IPS-NIHi7 (cell line): ENCODE measurements at regions not wholly inside any gene's neighbourhood (a gene's known extent, or its start where the extent isn't known, plus 50 kb on each side); places are given as distances from the start of the nearest gene placed in this dataset.
"Not testable (repeated sequence)": the region's sequence is repeated elsewhere in the genome, so short reads cannot be mapped to it uniquely, and the experiment has no call there.

Experiments
- DNase-seq: peaks from one replicate; pipeline ENCODE4 v3.0.0; 2012; ENCODE audit warnings: mixed read lengths; ENCODE audit errors: extremely low spot score

DNA sequence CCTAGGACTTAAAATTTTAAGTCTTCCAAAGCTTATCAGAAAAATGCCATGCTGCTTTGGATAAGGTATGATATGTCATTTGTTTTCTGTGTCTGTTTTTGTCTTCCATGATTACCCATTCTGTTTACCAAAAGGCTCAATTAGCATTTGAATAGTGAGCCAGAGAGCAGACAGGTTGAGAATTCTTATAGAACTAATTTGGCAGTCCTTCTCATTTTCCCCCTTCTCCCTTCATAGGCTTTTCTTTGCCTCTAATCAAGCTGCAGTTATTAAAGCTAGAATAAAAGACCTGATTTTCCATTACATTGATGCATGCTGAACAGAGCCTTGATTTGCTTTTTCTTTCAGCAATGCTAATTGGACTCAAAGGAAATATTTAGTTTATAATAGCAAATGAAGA, 993.0 kb downstream of the MAT2B start:
- DNase-seq = peak; percentile 14

DNA sequence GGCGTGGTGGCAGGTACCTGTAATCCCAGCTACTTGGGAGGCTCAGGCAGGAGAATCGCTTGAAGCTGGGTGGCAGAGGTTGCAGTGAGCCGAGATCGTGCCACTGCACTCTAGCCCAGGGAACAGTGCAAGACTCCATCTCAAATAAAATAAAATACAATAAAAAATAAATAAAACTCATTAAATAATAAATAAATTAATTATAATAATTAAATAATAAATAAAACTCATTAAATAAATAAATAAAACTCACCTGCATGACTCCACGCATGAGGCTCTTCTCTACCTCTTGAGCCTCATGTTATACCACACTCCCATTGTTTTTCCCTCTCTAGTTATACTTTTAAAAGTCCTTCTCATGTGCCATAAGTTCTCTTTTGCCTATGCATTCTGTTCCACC, 995.4 kb downstream of the MAT2B start:
- no peak for DNase-seq

DNA sequence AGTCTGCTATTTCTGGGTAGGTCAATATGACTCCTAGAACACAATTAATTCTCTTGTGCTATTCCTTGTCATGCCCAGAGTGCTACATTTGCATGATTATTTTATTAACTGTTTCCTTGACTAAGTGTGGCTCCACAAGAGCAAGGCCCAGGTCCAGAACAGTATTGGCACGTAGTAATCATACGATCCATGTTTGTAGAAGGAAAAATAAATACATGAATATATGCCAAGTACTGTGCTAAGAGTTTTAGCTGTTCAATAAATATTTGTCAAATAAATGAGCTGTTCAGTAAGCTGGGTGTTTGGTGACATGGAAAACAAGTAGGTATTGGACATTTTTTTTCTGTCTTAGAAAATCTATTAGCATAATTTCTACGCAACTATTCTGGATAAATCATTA, 995.9 kb downstream of the MAT2B start:
- no peak for DNase-seq

DNA sequence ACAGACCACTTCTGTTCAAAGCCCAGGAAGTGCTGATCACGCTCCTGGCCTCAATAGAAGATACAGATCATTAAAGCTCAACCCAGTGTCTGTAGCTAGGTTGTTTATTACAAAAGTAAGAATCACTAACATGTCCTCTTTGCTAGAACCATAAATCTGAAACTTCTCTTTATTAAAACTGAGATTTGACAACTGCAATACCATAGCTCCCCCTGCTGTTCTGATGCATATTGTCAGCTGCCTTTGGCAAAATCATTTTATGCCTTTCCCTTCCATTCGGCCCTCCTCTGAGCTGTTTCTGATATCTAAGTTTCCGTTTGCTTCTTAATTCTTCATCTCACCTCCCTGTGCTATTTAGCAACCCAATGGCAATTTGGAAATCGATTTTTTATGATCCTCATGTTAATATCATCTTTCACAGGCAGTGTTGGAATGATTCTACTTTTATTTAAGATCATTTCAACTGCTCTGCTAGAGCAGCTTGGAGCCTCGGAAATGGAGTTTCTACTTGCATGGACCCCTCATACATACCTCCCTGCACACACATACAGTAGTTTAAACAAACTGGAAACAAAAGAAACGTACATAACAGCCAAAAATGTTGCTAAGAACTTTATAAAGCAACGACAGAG, 998.8 kb downstream of the MAT2B start:
- peak; percentile 49 for DNase-seq

DNA sequence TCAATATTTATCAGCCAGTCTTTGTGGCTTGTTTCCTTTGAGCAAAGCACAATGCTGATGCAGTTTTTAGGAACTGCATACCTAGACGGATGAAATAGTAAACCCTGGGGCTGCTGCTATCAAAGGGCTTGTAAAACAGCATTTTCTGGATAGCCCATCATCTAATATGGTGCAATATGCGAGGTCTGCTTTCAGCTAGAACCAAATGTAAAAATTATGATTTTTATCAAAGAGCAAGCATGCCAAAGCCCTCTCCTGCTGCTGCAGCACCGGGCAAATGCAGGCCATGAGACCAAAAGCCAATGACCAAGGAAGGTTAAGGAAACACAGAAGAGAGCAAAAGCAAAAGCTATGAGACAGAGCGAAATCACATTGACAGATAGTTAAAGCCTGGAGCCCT, 1000.4 kb downstream of the MAT2B start:
- DNase-seq = no peak

DNA sequence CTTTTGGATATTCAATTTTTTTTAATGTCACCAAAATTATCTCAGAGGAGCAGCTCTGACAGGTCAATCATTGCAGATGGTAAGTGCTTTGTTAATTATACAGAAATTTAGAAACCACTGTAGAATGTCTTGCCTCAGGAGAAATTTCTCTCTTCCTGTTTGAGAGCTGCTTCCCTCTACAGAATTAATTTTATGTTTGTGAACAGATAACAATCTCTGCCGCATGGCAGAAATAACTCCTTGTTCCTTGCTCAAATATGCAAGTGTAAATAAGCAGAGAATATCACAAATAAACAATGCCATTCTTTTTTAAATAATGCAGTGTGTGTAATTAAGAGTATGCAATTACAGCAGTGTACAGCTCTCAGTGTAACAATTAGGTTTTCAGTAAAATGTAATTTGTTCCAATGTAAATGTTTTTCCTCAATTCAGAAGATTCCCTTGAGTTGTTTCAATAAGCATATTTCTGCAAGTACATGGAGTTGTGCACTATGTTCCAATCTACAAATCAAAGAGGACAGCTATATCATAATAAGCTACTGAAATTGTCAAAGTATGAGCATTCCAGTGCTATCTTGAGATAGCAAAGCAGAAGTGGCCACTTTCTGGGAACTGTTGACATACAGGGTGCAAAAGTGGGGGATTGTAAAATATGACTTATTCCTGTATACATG, 1012.8 kb downstream of the MAT2B start:
- DNase-seq = no peak

DNA sequence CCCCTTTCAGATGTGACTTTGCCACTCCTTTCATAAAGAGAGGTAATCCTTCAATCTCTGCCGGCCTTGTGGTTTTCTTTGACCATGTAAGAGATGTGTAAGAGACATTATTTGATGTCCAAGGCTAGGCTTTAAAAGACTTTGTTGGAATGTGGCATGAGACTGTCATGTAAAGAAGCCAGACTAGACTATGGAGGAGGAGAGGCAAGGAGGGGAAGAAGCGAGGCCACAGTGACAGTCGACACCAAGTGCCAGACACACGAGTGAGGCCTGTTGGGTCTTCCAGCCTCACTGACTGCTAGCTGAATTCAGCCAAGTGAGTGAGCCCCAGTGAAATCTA, 1013.3 kb downstream of the MAT2B start:
- DNase-seq = no peak

DNA sequence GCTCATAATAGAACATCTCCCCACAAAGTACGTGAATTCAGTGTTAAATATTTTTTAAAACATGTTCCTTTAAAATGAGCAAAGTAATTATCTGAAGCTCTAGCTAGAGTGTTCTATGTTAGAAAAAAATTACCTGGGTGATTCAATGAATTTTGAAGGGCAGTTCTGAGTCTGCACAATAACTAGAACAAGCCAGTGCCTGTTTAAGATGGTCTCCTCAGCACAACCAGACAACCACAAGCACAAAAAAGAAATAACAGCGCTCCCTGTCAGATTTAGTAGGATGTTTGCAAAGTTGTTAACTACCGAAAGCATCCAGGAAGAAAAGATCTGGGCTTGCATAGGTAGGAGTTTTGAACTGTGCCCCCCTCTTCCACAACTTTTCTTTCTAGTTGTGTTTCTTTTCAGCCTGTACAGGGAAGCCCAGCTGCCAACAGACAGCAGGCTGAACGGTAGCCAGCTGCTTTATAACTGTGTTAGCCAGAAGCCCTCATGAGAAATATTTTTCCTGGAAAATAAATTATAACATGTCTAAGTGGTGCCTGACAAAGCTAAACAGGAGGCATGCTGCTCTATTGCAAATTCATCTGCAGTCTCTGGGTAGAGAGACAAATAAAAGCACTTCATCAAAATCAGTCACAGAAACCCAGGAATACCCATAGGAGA, 1026.9 kb downstream of the MAT2B start:
- DNase-seq = no peak

DNA sequence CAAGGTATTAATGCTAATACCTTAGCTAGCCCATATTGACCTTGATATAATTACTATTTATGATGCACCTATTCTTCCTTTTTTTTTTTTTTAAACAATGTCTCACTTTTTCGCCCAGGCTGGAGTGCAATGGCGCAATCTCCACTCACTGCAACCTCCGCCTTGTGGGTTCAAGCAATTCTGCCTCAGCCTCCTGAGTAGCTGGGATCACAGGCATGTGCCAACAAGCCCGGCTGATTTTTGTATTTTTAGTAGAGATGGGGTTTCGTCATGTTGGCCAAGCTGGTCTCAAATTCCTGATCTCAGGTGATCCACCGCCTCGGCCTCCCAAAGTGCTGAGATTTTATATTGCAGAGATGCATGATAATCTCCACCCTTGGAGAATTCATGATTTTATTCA, 1028.0 kb downstream of the MAT2B start:
- DNase-seq = not testable (repeated sequence)

DNA sequence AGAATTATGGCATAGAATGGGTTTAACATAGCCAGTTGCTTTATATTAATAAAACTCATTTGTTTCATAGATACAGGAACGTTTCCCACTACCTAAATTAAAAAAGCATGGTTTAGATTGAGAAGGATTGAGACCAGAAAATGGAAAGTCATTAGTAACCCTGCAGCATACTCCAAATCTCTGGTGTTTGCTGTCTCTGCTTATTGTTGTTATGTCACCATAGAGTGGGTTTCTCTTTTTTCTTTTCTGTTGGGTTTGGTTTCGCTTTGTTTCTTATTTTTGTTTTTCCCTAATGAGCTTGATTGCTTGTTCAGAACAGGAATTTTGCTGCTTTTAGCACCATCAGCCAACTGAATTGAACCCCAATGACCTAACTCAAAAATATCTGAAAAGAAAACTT, 1034.8 kb downstream of the MAT2B start:
- DNase-seq = no peak

DNA sequence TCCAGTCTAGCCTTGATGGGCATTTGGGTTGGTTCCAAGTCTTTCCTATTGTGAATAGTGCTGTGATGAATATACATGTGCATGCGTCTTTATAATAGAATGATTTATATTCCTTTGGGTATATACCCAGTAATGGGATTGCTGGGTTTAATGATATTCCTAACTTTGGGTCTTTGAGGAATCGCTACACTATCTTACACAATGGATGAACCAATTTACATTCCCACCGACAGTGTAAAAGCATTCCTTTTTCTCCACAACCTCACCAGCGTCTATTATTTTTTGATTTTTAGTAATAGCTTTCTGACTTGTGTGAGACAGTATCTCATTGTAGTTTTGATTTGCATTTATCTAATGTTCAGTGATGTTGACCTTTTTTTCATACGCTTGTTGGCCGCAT, 1040.1 kb downstream of the MAT2B start:
- DNase-seq = no peak

DNA sequence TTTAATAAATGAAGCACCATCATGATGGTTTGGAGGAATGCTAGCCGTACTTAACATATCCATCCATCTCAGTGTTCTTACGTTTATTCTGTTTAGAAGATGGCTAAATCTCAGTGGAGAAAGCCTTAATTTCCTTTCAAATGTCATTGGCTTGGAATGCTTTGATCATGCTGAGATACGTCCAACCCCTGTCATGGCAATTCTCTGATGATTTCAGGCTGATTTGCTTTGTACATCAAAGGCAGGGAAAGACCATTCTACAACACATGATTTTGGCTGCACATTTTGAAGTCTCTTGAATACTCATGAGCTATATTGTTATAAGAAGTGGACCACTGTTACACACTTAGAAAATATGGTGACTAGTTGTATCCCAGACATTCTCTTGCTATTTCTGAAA, 1048.4 kb downstream of the MAT2B start:
- DNase-seq = no peak

DNA sequence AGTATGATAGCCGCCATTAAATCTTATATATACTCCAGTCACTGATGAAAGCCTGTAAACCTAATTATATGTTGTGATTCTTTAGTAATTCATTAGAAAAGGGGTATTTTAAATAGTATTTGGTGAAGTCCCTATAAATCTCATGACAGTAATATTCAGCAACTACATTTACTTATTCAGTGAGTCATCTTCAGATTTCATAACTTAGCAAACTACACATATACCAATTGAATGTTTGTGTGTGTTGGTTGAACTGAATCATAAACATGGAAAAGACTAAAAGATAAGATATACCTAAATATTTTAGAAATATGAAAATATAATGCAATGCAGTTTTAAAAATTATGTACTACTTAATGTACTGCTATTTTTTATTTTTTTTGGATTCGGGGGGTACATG, 1050.4 kb downstream of the MAT2B start:
- no peak for DNase-seq

DNA sequence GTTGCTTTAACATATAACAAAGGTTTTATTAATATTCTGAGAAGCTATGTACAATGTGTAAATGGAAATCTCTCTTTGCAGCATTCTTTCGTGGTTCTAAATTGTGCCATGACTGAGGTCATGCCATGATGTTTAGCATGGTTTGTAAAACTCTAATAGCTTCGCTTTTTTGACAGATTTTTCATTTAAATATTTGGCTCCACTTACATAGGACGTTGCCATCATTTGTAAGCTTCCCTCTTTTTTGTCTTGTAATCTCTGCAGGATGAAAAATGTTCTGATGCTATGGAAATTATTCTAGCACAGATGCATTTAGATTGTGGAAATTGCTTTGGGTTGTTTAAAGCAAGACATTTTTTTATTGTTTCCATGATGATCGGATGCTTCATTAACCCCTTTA, 1054.8 kb downstream of the MAT2B start:
- DNase-seq = no peak

DNA sequence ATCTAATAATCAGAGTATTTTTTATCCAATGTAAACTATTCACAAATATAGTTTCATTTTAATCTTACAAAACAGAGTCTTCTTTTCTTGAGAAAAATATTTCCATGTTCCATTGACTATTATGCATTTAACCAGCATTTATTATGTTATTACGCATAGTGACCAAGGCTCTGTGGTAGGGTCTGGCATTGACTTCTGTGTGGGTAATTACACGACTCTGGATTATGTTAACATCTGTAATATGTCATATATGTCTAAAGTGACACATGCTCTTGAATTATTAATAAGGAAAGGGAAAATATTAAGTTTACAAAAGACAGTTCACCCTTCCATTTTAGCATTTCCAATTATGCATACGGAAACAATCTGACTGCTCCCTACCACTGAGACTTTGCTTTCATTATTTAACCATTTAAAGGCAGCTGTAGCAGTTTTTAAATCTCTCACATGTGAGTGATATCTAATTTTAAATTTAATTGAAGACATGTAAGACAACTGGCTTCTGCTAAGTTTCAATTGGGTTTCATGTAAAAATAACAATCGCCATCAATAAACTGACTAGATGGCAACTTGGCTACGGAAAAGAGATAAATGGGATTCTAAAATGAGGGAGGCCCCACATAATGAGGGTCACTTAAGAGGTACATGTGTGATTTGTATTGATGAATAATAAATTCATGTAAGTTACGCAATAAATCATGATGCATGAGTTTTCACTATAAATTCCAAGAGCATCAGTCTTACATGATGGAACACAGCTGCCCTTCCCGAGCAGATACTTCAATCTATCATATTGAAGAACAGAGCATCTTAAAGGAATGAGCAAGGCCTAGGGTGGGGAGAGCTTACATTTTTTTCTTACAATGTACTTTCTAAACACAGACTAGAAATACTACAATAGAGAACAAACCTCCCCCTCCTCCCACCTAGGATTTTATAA, 1056.8 kb downstream of the MAT2B start:
- DNase-seq = no peak

DNA sequence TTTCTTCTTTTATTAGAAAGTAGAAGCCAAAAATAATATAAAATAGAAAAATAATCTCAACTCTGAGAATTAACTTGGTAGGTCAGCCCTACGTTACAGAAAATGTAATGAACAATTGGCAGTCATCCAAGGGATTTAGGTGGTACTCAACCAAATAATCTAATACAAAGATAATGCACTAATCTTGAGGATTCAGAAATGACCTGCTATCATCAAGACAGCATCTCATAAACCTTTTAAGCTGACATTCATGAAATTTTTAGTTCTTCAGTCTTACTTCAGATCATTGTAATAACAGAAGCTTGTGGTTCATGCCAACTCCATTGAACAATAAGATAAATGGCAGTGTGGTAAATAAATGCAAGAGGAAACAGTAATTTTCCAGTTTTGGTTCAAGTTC, 1058.0 kb downstream of the MAT2B start:
- no peak for DNase-seq

DNA sequence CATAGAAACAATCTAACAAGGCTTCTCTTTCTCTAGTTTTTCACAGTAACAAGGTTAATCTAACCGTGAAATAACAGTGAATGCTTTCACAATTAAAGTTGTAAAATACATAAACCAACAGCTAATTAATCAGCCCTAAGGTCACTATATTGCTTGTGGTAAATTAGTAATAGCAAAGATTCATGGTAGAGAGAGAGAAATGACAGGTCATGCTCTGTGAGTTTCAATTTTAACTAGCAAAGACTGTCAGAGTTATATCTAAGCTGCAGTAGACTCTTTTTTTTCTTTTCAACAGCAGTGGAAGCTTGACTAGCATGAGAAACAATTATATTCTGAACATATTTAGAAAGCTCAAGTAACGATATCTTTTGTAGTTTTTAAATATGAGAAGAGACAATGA, 1068.0 kb downstream of the MAT2B start:
- no peak for DNase-seq

DNA sequence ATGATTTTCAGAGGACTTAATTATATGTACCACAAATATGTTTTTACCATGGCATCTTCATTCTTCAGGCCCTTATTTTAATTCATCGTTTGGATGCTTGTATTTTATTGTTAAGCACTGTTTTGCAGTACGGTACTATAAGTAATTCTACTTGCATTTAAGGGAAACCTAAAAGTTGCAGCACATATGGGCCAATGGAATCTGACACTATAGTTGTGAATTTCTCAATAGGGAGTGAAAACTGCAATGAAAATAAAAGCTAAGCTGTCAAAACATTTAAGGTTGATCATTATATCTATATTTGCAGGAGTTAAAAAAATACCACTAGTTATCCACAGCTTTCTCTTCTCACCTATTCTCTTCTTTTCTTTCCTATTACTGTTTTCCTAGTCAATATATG, 1071.8 kb downstream of the MAT2B start:
- DNase-seq = no peak

DNA sequence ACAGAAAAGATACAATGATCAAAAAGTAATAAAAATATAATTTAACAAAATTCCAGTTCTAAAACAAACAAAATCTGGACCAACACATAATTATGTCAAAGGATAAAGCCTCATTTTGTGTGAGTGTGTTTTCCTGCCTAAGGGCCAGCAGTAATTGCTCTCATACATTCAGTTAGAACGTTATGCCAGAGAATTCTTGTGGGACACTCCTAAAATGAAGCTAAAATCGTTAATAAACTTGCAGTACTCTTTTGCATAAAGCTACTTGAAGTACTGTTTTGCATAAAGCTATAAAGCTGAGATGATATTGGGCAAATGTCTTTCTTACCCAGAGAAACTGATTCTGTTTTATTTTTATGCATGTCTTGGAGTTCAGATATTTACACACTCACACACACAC, 1072.3 kb downstream of the MAT2B start:
- DNase-seq = no peak

DNA sequence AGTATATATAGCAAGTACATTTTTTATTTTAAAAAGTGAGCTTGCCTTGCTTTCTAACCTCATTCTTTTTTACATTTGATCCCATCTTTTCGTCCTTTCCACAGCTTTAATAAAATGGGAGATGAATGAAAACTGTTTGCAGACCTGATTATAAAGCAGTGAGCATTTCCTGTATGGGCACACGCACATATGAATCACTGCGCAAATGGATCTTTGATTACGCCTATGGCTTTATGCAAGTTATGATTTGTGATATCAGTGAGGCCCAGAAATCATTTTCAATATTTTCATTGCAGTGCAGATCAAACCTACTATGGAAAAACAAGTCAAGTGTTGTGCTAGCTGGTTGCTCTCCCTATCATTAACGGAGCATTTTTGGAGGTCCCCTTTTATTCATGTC, 1073.0 kb downstream of the MAT2B start:
- no peak for DNase-seq

DNA sequence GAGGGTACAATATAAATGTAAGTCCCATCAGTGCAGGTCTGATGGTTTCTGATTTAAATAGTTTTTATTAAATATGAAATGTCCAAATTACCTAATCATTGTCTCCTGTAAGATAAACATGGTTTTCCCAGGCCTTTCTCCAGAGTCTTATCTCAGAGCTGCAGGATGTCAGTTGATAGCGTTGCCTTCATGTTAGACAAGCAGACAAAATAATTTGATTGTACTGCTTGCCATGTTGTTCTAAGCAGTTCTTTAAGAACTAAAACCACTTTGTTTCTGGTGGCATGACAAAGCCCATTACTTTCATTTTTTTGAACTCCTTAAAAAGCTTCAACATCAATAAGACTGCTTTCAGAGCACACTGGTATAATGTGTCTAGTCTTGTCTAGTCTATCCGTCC, 1073.5 kb downstream of the MAT2B start:
- DNase-seq = no peak

DNA sequence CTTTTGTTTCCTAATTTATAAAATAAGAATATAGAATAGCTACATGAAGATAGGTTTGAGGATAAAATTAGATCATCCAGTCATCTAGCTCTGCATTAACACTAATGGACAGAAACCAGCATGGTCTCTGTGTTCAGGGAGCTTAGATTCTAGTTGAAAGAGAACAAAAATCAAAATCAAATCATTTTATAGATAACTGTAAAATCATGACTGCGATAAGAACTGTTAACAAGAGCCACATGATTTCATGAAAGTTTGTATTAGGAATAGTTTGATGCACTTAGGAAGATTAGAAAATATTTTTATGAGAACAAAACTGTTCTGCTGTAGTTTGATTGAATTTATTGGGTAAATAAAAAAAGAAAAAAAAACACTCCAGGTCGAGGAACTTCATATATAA, 1074.7 kb downstream of the MAT2B start:
- no peak for DNase-seq
